ENCODE measurements at regions not wholly inside any gene's neighbourhood (a gene's known extent, or its start where the extent isn't known, plus 50 kb on each side); places are given as distances from the start of the nearest gene placed in this dataset.

- no peak overlapping the region for H3K4me3 ChIP-seq (ENCODE audit: control insufficient read depth, low read depth, low read length)
- no peak for TF ChIP-seq CTCF (conservative IDR thresholded peaks at IDR 0.05; ENCODE audit: control insufficient read depth, insufficient read depth, low read depth, low read length)
Measured at GRCh38 chr7:80403686-80404241, 108.1 kb downstream of the GNAT3 start.

GRCh38 chr7:80401708-80402107 lies 110.2 kb downstream of the GNAT3 start:
- no peak for DNase-seq (ENCODE audit: low read depth)
- no peak for TF ChIP-seq CTCF (conservative IDR thresholded peaks at IDR 0.05; ENCODE audit: control insufficient read depth, insufficient read depth, low read depth, low read length)
- no peak overlapping the region for H3K4me3 ChIP-seq (ENCODE audit: control insufficient read depth, low read depth, low read length)

More at GRCh38 chr7:80403686-80404241, 108.1 kb downstream of the GNAT3 start:
- DNase-seq (ENCODE audit: low read depth): no peak

- no peak overlapping the region for H3K4me3 ChIP-seq (ENCODE audit: control insufficient read depth, low read depth, low read length)
- TF ChIP-seq CTCF (conservative IDR thresholded peaks at IDR 0.05; ENCODE audit: control insufficient read depth, insufficient read depth, low read depth, low read length): no peak
- no peak for DNase-seq (ENCODE audit: low read depth)
Measured at GRCh38 chr7:80393786-80394185, 118.1 kb downstream of the GNAT3 start.

GRCh38 chr7:80392229-80393169 lies 119.4 kb downstream of the GNAT3 start:
- H3K4me3 ChIP-seq (ENCODE audit: control insufficient read depth, low read depth, low read length): no peak overlapping the region
- peak; percentile 57 for DNase-seq (ENCODE audit: low read depth)
- peak; percentile 57 for TF ChIP-seq CTCF (conservative IDR thresholded peaks at IDR 0.05; ENCODE audit: control insufficient read depth, insufficient read depth, low read depth, low read length)

GRCh38 chr7:80387634-80388193 lies 124.2 kb downstream of the GNAT3 start:
- no peak for TF ChIP-seq CTCF (conservative IDR thresholded peaks at IDR 0.05; ENCODE audit: control insufficient read depth, insufficient read depth, low read depth, low read length)
- no peak overlapping the region for H3K4me3 ChIP-seq (ENCODE audit: control insufficient read depth, low read depth, low read length)
- DNase-seq (ENCODE audit: low read depth): no peak

GRCh38 chr7:80386686-80387085 lies 125.2 kb downstream of the GNAT3 start:
- no peak for TF ChIP-seq CTCF (conservative IDR thresholded peaks at IDR 0.05; ENCODE audit: control insufficient read depth, insufficient read depth, low read depth, low read length)
- peak; percentile 43 for DNase-seq (ENCODE audit: low read depth)
- H3K4me3 ChIP-seq (ENCODE audit: control insufficient read depth, low read depth, low read length): no peak overlapping the region

Data from fibroblast of mammary gland (primary cell).